Keratinocyte (primary cell): ENCODE measurements at regions not wholly inside any gene's neighbourhood (a gene's known extent, or its start where the extent isn't known, plus 50 kb on each side); places are given as distances from the start of the nearest gene placed in this dataset.

Source experiments
- DNase-seq: peaks from one replicate; pipeline ENCODE4 v3.0.0-alpha.2; 2011; ENCODE audit warnings: low read depth, missing footprints, low spot score
- FAIRE-seq: peaks from 2 replicates; lab custom pipeline; 2011; peaks lifted over from hg19 to GRCh38; lab: Jason Lieb, UNC
- H2AFZ ChIP-seq: 2 replicates; pipeline ENCODE4 v1.6.0; 2012; ENCODE audit warnings: low read length, control low read depth, inconsistent platforms; ENCODE audit not compliant: control insufficient read depth
- H3K27ac ChIP-seq: 2 replicates; pipeline ENCODE4 v1.5.1; 2011; ENCODE audit warnings: low read length; ENCODE audit not compliant: control insufficient read depth, insufficient read depth
- H3K27me3 ChIP-seq: 3 replicates; pipeline ENCODE4 v1.6.0; 2011; ENCODE audit warnings: low read length; ENCODE audit not compliant: control insufficient read depth, insufficient read depth; ENCODE audit errors: extremely low read depth
- H3K36me3 ChIP-seq, 2 experiments: 2 replicates in 1 of 2; 3 replicates in 1 of 2; pipeline ENCODE4 v1.5.1; 2011; ENCODE audit warnings: low read length in 2 of 2, mild to moderate bottlenecking in 1 of 2; ENCODE audit not compliant: control insufficient read depth in 2 of 2, insufficient read depth in 2 of 2; ENCODE audit errors: extremely low read depth in 1 of 2
- H3K4me1 ChIP-seq: 3 replicates; pipeline ENCODE4 v1.5.1; 2011; ENCODE audit warnings: low read length; ENCODE audit not compliant: control insufficient read depth, insufficient read depth; ENCODE audit errors: extremely low read depth
- H3K4me2 ChIP-seq: 3 replicates; pipeline ENCODE4 v1.6.0; 2011; ENCODE audit warnings: low read depth, low read length; ENCODE audit not compliant: control insufficient read depth, insufficient read depth; ENCODE audit errors: extremely low read depth
- H3K4me3 ChIP-seq, 3 experiments: fragments of 200-600 bp in 1 of 3; sonication (generic) in 1 of 3; 2 replicates in 2 of 3; 3 replicates in 1 of 3; pipeline ENCODE4 v1.5.1; 2011 to 2016; ENCODE audit warnings: low read length in 3 of 3, mild to moderate bottlenecking in 3 of 3, control low read depth in 2 of 3, inconsistent platforms in 1 of 3, low read depth in 1 of 3, mixed read lengths in 1 of 3, mixed run types in 1 of 3, moderate library complexity in 1 of 3; ENCODE audit not compliant: control insufficient read depth in 2 of 3, insufficient read depth in 2 of 3; ENCODE audit errors: extremely low read depth in 1 of 3
- H3K79me2 ChIP-seq: 2 replicates; pipeline ENCODE4 v1.6.0; 2012; ENCODE audit warnings: low read length; ENCODE audit not compliant: control insufficient read depth, insufficient read depth
- H3K9ac ChIP-seq: 3 replicates; pipeline ENCODE4 v1.6.0; 2011; ENCODE audit warnings: low read length; ENCODE audit not compliant: control insufficient read depth, insufficient read depth; ENCODE audit errors: extremely low read depth
- H3K9me1 ChIP-seq: 3 replicates; pipeline ENCODE4 v1.6.0; 2011; ENCODE audit warnings: low read length; ENCODE audit not compliant: control insufficient read depth, insufficient read depth; ENCODE audit errors: extremely low read depth
- H3K9me3 ChIP-seq: 2 replicates; pipeline ENCODE4 v1.5.1; 2012; ENCODE audit warnings: low read depth, low read length; ENCODE audit not compliant: control insufficient read depth
- H4K20me1 ChIP-seq: 3 replicates; pipeline ENCODE4 v1.6.0; 2011; ENCODE audit warnings: low read length; ENCODE audit not compliant: control insufficient read depth, insufficient read depth; ENCODE audit errors: extremely low read depth
- EZH2 ChIP-seq: IDR thresholded peaks from one replicate; pipeline ENCODE4 v1.6.1; 2012; ENCODE audit warnings: inconsistent platforms, mild to moderate bottlenecking, low read length, moderate library complexity
- dilution Hi-C: fragments of 300-500 bp; cut with MboI; formaldehyde crosslinking; loops from one replicate; pipeline ENCODE4 v1.7.0; 2020; ENCODE audit warnings: low sequenced_read_pairs; ENCODE audit not compliant: extremely low pct_ligation_motif_present
- TF ChIP-seq, protein P1 (sequence below), 3 experiments: IDR thresholded peaks in 1 of 3; conservative IDR thresholded peaks in 1 of 3; optimal IDR thresholded peaks in 1 of 3; 2 replicates in 2 of 3; 3 replicates in 1 of 3; pipeline versions ENCODE3 to v1.5.1; 2011; ENCODE audit warnings: low read length in 3 of 3, mild to moderate bottlenecking in 3 of 3, moderate library complexity in 2 of 3, control low read depth in 1 of 3, inconsistent platforms in 1 of 3; ENCODE audit not compliant: insufficient read depth in 2 of 3; ENCODE audit errors: extremely low read depth in 1 of 3

DNA sequence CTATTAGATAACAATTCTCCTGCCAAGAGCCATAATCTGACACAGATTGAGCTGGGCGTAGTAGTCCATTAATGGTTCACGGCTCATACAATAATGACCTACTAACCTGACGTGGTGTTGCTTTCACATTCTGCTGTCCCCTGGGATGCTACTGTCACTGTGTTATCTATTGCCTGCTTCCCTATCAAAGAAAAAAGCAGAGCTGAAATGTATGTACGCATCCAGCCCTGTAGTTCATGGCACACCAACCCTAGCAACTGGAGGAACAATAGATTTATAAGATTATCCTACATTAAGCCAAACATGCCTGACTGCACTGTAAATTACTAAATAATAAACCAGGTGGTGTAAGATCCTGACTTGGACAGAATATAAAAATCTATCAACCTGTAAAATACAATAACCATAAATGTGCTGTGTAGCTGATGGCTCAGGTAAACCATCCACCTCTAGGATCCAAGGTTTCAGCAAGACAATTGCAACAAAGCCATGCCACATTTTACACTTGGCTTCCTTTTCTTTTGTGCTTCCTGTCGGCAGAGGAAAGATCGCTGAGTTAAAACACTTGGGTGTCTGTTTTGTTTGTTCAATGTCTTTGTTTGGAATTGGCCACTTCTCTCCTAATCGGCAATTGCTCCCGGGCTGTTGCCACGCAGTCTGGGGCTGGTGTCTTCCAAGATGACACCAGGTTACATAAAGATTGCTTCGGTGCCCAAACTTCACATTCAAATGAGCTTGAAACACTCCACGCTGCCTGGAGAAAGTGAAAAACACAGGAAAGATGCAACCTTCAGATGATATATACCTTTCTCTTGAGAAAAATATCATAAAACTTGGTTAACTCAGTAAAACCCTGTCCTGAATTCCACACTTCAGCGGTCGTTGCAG is 143.9 kb upstream of the MGMT start:
- Histone ChIP-seq H3K27me3 (no peaks in the 10 kb centered on the region), H3K79me2 (no peaks in the 10 kb centered on the region), H3K36me3 (no peaks in the 10 kb centered on the region), H3K9me1 (no peaks in the 10 kb centered on the region), H3K4me2 (no peak overlapping the region), H2AFZ (no peak overlapping the region), H3K4me3 (no peak overlapping the region), H3K9me3 (no peaks in the 10 kb centered on the region), H3K27ac (no peak overlapping the region), H4K20me1 (no peaks in the 10 kb centered on the region), H3K4me1 (no peaks in the 10 kb centered on the region), H3K9ac (no peak overlapping the region)
- dilution Hi-C loops: no loop called here
- TF ChIP-seq, protein P1, sequence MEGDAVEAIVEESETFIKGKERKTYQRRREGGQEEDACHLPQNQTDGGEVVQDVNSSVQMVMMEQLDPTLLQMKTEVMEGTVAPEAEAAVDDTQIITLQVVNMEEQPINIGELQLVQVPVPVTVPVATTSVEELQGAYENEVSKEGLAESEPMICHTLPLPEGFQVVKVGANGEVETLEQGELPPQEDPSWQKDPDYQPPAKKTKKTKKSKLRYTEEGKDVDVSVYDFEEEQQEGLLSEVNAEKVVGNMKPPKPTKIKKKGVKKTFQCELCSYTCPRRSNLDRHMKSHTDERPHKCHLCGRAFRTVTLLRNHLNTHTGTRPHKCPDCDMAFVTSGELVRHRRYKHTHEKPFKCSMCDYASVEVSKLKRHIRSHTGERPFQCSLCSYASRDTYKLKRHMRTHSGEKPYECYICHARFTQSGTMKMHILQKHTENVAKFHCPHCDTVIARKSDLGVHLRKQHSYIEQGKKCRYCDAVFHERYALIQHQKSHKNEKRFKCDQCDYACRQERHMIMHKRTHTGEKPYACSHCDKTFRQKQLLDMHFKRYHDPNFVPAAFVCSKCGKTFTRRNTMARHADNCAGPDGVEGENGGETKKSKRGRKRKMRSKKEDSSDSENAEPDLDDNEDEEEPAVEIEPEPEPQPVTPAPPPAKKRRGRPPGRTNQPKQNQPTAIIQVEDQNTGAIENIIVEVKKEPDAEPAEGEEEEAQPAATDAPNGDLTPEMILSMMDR (optimal IDR thresholded peaks at IDR 0.05 in 1 of 3, IDR thresholded peaks at IDR 0.05 in 1 of 3, conservative IDR thresholded peaks at IDR 0.05 in 1 of 3; ENCODE audit: extremely low read depth in 1 of 3, insufficient read depth in 2 of 3, low read length in 3 of 3): no peak
- TF ChIP-seq EZH2: no peak
- no peak for FAIRE-seq
- DNase-seq: no peak

DNA sequence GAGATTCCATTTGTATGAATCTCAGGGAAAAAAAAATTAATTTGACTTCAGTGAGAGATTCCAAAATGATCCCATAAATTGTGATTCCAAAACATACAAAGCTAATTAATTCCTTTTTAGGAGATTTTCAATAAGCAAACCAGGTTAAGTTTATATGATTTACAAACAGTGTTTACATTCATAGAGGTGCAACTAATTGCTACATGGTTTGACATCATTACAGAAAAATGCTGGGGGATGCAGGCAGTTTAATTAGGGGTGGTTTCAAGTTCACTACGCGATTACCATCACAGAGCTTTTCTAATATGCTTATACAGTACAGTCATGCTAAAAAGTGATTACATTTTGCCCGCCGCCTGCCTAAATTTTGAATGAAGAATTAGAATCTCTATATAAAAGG is 143.2 kb upstream of the MGMT start:
- dilution Hi-C loops: no loop called here
- Histone ChIP-seq H3K9me1 (no peaks in the 10 kb centered on the region), H3K79me2 (no peaks in the 10 kb centered on the region), H3K27ac (no peak overlapping the region), H3K36me3 (no peaks in the 10 kb centered on the region), H3K9me3 (no peaks in the 10 kb centered on the region), H2AFZ (no peak overlapping the region), H3K4me3 (no peak overlapping the region), H3K9ac (no peak overlapping the region), H4K20me1 (no peaks in the 10 kb centered on the region), H3K4me2 (no peak overlapping the region), H3K27me3 (no peaks in the 10 kb centered on the region), H3K4me1 (peaks cover 3% of the 10 kb centered on the region)
- DNase-seq (no peak), FAIRE-seq (no peak)
- no peak for TF ChIP-seq EZH2
- TF ChIP-seq, protein P1 (optimal IDR thresholded peaks at IDR 0.05 in 1 of 3, IDR thresholded peaks at IDR 0.05 in 1 of 3, conservative IDR thresholded peaks at IDR 0.05 in 1 of 3; ENCODE audit: extremely low read depth in 1 of 3, insufficient read depth in 2 of 3, low read length in 3 of 3): no peak
